GM18867 (cell line): ENCODE measurements at regions not wholly inside any gene's neighbourhood (a gene's known extent, or its start where the extent isn't known, plus 50 kb on each side); places are given as distances from the start of the nearest gene placed in this dataset.
"Not testable (repeated sequence)": the region's sequence is repeated elsewhere in the genome, so short reads cannot be mapped to it uniquely, and the experiment has no call there.

Experiments
- ATAC-seq: cut with Tn5 transposase; IDR thresholded peaks from one replicate; pipeline ENCODE4 v1.9.1; 2021; ENCODE audit warnings: mild to moderate bottlenecking, moderate library complexity; ENCODE audit not compliant: unreplicated experiment

DNA sequence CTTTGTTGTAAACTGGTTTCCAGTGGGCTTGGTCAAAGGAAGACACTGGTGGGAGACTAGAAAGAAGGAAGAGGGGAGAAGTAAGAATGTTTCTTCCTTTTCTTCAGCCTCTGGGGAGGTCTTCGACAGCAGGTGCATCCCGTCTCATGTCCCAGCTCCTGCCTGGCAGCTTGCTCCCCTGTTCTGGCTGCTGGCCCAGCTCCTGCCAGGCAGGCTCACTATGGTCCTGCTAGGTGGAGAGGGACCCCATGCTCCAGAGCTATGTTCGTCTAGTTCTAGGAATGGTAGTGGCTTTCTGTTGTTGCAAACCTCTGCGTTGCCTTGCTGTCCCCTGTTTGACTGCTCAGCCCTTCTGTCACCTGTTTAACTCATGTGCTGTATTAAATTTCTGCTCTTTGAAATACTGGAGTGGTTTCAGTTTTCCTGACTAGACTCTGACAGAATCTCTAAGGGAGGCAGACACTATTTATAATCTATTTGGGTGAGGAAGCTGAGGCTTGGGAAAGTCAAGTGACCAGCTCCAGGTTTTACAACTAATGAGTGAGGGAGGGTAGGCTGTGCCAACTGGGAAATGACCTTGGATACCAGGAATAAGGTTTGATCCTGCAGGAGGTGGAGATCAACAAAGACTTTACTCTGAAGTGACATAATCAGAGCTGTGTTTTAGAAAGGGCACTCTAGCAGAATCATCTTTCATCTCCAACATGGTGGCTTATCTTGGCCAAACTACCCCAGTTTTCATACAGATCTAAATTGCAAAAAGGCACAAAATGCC, 94.7 kb upstream of the DDHD1 start:
- ATAC-seq, result no peak

DNA sequence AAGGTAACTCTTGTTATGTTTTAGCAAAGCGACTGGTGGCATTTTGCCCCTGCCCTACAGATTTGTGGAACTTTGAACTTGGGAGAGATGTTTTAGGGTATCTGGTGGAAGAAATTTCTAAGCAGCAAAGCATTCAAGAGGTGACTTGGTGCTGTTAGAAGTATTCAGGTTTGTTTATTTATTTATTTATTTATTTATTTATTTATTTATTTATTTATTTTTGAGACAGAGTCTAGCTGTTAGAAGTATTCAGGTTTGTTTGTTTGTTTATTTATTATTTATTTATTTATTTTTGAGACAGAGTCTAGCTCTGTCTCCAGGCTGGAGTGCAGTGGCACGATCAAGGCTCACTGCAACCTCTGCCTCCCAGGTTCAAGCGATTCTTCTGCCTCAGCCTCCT, 89.8 kb upstream of the DDHD1 start:
- not testable (repeated sequence) for ATAC-seq

DNA sequence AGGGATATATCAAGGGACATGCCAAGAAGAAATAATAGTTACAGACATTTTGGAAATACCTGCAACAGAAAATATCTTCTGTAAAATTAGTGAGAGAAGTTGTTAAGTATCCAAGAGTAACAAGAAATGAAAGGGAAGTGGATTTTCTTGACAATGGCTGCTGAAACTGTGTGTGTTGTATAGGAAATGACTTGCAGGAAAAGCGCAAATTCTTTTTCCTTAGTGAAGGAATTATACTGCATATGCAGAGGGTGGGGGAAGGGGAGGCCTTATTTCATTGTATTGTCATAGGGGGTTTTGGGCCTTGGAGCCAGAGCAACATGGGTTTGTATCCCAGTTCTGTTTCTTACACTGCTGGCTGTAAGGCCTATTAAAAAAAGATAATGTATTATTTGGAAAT, 84.4 kb upstream of the DDHD1 start:
- no peak for ATAC-seq

DNA sequence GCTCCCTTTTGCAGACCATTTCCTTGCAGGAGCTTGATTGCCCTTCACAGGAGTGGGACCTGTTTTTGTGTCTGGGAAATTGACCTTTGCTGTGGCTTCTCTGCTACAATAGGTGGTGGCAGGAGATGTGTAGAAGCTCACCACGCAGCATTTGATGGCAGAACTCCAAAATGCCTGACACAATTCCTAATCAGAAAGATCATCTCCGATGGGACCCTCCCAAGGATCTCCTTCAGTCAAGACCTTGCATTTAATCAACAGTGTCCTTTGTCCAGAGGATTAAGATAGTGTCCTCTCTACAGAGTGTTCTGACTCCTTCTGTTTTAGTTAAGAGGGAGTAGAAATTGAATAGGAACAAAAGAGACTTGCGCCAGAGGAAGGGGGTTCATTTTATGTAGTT, 83.6 kb upstream of the DDHD1 start:
- no peak for ATAC-seq

DNA sequence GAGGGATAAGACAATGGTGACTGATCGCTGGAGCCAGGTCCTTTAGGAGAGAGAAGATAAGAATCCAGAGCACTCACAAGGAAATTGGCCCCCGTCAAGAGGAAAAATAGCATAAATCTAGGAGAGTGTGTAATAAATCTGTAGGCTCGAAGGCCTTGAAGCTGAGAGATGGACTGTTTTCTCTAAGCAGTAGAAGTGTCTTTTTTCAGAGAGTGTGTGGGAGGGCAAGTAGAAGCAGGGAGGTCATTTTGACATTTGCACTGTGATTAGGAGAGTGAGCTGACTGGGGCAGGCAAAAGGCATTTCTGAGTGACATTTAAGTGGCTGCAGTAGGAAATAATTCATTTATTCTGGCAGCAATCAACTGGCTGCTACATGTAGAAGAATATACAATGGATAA, 78.0 kb upstream of the DDHD1 start:
- no peak for ATAC-seq

DNA sequence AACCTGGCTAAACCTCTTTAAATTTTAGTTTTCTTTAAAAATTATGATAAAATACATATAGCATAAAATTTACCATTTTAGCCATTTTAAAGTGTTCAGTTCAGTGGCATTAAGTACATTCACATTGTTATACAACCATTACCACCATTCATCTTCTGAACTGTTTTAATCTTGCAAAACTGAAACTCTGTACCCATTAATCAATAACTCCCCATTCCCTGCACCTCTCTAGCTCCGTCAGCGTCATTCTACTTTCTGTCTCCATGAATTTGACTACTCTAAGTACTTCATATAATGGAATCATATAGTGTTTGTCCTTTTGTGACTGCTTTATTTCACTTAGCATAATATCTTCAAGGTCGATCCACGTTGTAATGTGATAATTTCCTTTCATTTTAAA, 75.8 kb upstream of the DDHD1 start:
- ATAC-seq, result no peak

DNA sequence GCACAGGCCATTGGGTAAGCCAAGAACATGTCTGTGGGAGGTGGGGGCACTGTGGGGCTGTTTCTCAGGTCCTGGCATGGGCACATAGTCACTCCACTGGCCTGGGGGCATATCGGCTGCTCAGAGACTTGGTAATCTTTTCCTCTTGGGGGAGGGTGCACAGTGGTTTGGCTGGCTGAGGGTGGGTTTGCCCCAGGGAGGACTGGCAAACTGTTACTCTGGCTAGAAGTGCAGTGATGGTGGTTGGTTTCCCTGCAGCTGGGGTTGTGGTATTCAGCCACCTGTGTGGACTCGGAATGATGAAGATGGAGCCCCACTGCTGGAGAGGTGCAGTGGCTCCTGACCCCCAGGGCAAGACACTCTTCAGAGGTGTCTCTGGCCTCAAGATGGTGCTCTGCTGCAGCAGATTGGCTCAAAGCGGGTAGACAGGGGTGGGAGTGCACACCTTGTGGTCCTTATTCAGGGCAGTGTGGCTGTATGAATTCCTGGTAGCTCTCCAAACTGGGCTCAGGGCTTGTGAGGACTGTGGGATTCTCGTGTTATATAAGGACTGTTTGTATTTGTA, 74.1 kb upstream of the DDHD1 start:
- no peak for ATAC-seq

DNA sequence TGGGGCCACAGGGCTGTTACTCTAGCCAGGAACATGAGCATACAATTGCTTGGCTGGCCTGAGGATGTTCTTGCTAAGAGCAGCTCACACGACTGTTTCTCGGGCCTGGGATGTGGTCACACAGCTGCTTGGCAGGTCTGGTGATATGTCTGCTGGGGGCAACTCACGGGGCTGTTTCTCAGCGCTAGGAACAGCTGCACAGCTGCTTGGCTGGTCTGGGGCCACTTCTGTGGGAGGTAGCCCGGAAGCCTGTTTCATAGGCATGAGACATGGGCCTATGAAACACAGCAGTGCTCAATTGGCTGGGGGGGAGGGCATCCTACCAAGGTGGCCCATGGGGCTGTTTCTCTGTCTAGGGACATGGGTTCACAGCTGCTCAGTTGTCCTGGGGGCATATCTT, 73.4 kb upstream of the DDHD1 start:
- ATAC-seq, result no peak

DNA sequence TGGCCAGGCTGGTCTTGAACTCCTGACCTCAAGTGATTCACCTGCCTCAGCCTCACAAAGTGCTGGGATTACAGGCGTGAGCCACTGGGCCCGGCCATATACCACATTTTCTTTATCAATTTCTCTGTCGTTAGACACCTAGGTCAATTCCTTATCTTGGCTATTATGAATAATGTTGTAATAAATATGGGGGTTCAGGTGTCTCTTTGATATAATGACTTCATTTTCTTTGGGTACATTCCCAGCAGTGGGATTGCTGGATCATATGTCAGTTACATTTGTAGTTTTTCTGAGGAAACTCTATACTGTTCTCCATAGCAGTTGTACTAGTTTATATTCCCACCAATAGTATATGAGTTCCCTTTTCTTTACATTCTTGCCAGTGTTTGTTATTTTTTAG, 67.8 kb upstream of the DDHD1 start:
- ATAC-seq, result no peak

DNA sequence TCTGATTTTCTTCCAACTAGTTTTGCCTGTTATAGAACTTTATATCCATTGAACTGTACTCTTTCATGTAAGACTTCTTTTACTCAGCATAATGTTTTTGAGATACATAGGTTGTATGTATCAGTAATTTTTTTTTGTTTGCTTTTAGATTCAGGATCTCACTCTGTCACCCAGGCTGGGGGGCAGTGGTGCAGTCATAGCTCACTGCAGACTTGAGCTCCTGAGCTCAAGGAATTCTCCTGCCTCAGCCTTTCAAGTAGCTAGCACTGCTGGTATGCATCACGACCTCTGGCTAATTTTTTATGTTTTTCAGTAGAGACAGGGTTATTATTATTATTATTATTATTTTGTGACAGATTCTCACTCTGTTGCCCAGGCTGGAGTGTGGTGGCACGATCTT, 65.0 kb upstream of the DDHD1 start:
- ATAC-seq, result no peak

DNA sequence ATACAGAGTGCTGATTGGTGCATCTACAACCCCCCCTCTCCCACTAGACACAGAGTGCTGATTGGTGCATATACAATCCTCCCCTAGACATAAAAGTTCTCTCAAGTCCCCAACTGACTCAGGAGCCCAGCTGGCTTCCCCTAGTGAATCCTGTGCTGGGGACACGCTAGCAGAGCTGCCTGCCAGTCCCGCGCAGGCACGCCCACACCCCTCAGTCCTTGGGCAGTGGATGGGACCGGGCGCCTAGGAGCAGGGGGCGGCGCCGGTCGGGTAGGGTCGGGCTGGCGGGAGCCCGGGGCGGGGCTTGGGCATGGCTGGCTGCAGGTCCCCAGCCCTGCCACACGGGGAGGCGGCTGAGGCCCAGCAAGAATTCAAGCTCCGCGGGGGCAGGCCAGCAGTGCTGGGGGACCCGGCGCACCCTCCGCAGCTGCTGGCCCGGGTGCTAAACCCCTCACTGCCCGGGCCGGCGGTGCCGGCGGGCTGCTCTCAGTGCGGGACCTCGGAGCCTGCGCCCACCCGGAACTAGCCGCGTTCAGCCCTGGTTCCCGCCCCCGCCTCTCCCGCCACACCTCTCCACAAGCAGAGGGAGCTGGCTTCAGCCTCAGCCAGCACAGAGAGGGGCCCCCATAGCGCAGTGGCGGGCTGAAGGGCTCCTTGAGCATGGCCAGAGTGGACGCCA, 64.3 kb upstream of the DDHD1 start:
- ATAC-seq, result peak; percentile 100

DNA sequence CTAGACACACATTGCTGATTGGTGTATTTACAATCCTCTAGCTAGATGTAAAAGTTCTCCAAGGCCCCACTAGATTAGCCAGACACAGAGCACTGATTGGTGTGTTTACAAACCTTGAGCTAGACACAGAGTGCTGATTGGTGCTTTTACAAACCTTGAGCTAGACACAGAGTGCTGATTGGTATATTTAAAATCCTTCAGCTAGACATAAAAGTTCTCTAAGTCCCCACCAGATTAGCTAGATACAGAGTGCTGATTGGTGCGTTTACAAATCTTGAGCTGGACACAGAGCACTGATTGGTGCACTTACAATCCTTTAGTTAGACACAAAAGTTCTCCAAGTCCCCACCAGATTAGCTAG, 63.8 kb upstream of the DDHD1 start:
- not testable (repeated sequence) for ATAC-seq

DNA sequence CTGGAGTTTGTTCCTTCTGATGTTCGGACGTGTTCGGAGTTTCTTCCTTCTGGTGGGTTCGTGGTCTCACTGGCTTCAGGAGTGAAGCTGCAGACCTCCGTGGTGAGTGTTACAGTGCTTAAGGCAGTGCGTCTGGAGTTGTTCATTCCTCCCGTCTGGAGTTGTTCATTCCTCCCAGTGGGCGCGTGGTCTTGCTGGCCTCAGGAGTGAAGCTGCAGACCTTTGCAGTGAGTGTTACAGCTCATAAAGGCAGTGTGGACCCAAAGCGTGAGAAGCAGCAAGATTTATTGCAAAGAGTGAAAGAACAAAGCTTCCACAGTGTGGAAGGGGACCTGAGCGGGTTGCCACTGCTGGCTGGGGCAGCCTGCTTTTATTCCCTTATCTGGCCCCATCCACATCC, 63.4 kb upstream of the DDHD1 start:
- ATAC-seq, result not testable (repeated sequence)

DNA sequence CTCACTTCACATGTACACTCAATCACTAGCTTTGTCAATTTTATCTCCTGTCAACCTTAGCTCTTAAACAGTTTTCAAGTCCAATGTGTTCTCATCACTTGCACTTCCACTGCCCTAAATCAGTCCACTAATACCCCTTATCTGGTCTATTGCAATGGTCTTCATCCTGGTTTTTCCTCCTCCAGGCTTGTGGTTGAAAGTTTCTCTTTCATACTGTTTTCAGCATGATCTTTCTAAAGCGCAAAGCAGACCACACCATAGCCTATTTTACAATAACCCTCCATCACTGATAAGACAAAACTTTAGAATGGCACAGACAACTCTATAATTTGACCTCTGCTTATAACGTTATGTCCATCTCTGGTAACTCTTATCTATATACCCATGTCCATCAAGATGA, 62.0 kb upstream of the DDHD1 start:
- ATAC-seq, result no peak

DNA sequence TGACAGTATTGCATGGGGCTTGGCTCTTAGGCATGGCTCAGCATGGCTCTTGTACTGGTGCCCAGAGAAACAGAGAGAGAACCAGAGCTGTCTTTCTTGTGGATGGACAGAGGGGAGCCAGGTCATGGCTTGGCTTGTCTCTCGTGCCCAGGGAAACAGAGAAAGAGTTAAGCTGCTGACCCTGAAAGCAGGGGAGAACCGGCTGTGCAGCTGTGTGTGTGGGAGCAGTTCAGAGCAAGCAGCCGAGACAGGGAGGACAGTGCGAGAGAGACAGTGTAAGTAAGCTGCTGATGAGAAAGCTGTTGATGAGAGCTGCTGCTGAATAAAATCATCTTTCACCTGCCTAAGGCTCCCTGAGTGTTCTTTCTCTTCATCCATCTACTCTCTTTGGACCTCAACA, 61.3 kb upstream of the DDHD1 start:
- no peak for ATAC-seq

DNA sequence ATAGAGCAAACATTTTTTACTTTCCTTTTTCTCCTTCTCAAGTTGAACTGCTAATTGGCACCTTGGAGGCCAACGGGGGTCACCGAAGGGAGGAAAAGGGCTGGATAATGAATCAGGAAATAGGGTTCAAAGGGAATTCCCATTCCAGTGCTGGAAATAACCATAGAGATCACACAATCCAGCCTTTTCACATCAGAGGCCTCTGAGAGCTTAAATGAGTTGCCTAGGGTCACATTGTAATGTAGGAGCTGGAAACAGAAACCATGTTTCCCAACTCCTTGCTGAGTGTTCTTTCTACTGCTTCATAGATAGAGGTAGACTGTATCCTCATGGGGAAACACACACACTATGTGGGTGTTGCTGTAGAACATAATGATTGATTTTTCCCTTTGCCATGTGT, 60.6 kb upstream of the DDHD1 start:
- ATAC-seq, result no peak

DNA sequence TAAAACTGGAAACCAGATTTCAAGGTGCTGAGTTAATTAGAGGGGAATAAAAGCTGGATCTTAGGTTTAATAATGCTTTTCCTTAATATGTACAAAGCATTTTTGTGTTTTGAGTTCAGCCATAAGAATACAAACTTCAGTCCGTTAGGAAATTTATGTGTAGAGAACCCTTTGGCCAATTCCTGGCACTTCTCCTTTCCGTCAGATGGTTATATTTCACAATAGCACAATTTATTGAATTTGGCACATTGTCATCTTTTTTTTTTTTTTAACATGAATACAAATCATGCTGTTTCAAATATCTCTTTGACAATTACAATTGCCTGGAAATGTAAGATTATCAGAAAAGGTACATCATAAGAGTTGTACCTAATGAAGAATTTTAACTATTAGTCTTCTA, 56.2 kb upstream of the DDHD1 start:
- no peak for ATAC-seq
